ENCODE measurements at regions not wholly inside any gene's neighbourhood (a gene's known extent, or its start where the extent isn't known, plus 50 kb on each side); places are given as distances from the start of the nearest gene placed in this dataset.

GRCh38 chr1:79819140-79819539 is 812.6 kb upstream of the ADGRL4 start:
- Histone ChIP-seq H3K4me1 (ENCODE audit: control insufficient read depth, insufficient read depth, low read length) (peaks cover 10% of the 10 kb centered on the region), H3K9ac (ENCODE audit: low read length) (no peak overlapping the region), H3K36me3 (ENCODE audit: control insufficient read depth, insufficient read depth, low read length, severe bottlenecking) (no peaks in the 10 kb centered on the region), H3K9me3 (ENCODE audit: control insufficient read depth, low read length) (no peaks in the 10 kb centered on the region), H3K4me3 (ENCODE audit: low read length) (no peak overlapping the region), H3K27me3 (replicated peaks; ENCODE audit: control insufficient read depth, insufficient read depth, low read length) (no peaks in the 10 kb centered on the region)
- DNase-seq (ENCODE audit: low read depth) = no peak

GRCh38 chr1:79817031-79817560 is 810.6 kb upstream of the ADGRL4 start:
- H3K4me3 ChIP-seq (ENCODE audit: low read length) = no peak overlapping the region
- no peaks in the 10 kb centered on the region for H3K9me3 ChIP-seq (ENCODE audit: control insufficient read depth, low read length)
- no peaks in the 10 kb centered on the region for H3K27me3 ChIP-seq (replicated peaks; ENCODE audit: control insufficient read depth, insufficient read depth, low read length)
- H3K36me3 ChIP-seq (ENCODE audit: control insufficient read depth, insufficient read depth, low read length, severe bottlenecking) = no peaks in the 10 kb centered on the region
- peaks cover 10% of the 10 kb centered on the region for H3K4me1 ChIP-seq (ENCODE audit: control insufficient read depth, insufficient read depth, low read length)
- DNase-seq (ENCODE audit: low read depth) = no peak
- H3K9ac ChIP-seq (ENCODE audit: low read length) = no peak overlapping the region

DNA sequence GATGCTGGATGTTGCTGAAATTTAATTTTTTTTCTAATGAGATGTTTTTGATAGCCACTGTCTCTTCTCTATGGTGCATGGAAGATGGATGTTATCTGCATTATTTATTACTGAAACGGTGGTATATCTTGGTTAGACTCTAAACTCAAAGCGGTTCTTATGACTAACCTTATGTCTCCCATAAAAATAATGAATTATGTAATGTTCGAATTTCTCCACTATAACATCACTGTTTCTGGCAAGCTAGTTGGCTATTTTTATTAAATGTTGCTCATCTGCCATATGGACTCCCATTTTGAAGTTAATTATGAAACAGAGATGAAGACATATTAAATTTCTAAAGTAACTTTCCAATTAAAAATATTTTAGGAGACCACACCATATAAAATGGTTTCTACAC is 808.6 kb upstream of the ADGRL4 start:
- H3K9me3 ChIP-seq (ENCODE audit: control insufficient read depth, low read length) = no peaks in the 10 kb centered on the region
- H3K9ac ChIP-seq (ENCODE audit: low read length) = no peak overlapping the region
- no peak for DNase-seq (ENCODE audit: low read depth)
- peaks cover 18% of the 10 kb centered on the region for H3K4me1 ChIP-seq (ENCODE audit: control insufficient read depth, insufficient read depth, low read length)
- H3K36me3 ChIP-seq (ENCODE audit: control insufficient read depth, insufficient read depth, low read length, severe bottlenecking) = no peaks in the 10 kb centered on the region
- H3K27me3 ChIP-seq (replicated peaks; ENCODE audit: control insufficient read depth, insufficient read depth, low read length) = no peaks in the 10 kb centered on the region
- H3K4me3 ChIP-seq (ENCODE audit: low read length) = no peak overlapping the region

GRCh38 chr1:79811173-79811572 is 804.6 kb upstream of the ADGRL4 start:
- Histone ChIP-seq H3K9me3 (ENCODE audit: control insufficient read depth, low read length) (no peaks in the 10 kb centered on the region), H3K36me3 (ENCODE audit: control insufficient read depth, insufficient read depth, low read length, severe bottlenecking) (no peaks in the 10 kb centered on the region), H3K27me3 (replicated peaks; ENCODE audit: control insufficient read depth, insufficient read depth, low read length) (no peaks in the 10 kb centered on the region), H3K9ac (ENCODE audit: low read length) (no peak overlapping the region), H3K4me3 (ENCODE audit: low read length) (no peak overlapping the region), H3K4me1 (ENCODE audit: control insufficient read depth, insufficient read depth, low read length) (peaks cover 15% of the 10 kb centered on the region)
- DNase-seq (ENCODE audit: low read depth) = peak; percentile 25

- H3K4me1 ChIP-seq (ENCODE audit: control insufficient read depth, insufficient read depth, low read length) = peaks cover 10% of the 10 kb centered on the region
- no peak overlapping the region for H3K4me3 ChIP-seq (ENCODE audit: low read length)
- no peak overlapping the region for H3K9ac ChIP-seq (ENCODE audit: low read length)
- H3K9me3 ChIP-seq (ENCODE audit: control insufficient read depth, low read length) = no peaks in the 10 kb centered on the region
- no peaks in the 10 kb centered on the region for H3K27me3 ChIP-seq (replicated peaks; ENCODE audit: control insufficient read depth, insufficient read depth, low read length)
- H3K36me3 ChIP-seq (ENCODE audit: control insufficient read depth, insufficient read depth, low read length, severe bottlenecking) = no peaks in the 10 kb centered on the region
- DNase-seq (ENCODE audit: low read depth) = no peak
Observed at GRCh38 chr1:79808816-79809475, 802.4 kb upstream of the ADGRL4 start.

DNA sequence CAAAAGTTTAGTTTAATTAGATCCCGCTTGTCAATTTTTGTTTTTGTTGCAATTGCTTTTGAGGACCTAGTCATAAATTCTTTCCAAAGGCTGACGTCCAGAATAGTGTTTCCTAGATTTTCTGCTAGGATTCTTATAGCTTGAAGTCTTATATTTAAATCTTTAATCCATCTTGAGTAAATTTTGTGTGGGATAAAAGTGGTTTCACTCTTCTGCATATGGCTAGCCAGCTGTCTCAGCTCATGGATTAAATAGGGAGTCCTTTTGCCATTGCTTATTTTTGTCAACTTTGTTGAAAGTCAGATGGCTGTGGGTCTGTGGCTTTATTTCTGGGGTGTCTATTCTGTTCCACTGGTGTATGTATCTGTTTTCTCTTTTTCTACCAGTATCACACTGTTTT is 801.3 kb upstream of the ADGRL4 start:
- Histone ChIP-seq H3K9ac (ENCODE audit: low read length) (no peak overlapping the region), H3K9me3 (ENCODE audit: control insufficient read depth, low read length) (no peaks in the 10 kb centered on the region), H3K36me3 (ENCODE audit: control insufficient read depth, insufficient read depth, low read length, severe bottlenecking) (no peaks in the 10 kb centered on the region), H3K4me3 (ENCODE audit: low read length) (no peak overlapping the region), H3K4me1 (ENCODE audit: control insufficient read depth, insufficient read depth, low read length) (peaks cover 10% of the 10 kb centered on the region), H3K27me3 (replicated peaks; ENCODE audit: control insufficient read depth, insufficient read depth, low read length) (no peaks in the 10 kb centered on the region)
- no peak for DNase-seq (ENCODE audit: low read depth)

DNA sequence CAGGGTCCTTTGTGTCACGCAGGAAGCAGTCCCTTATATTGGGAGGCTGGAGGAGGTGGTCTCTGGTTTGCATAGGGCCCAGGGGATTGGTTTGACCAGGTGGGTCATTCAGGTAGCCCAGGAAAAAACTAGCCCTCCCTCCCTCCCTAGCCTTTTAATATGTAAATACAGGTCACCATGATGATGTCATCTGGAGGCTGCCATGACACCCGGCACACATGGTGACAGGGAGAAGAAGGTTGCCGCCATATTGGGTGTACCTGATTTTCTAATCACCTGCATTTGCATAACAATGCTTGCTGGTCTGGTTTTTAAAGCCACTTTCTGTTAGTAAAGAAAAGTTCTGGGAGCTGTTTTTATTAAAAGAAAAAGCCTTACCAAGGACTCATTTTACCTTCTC is 791.0 kb upstream of the ADGRL4 start:
- Histone ChIP-seq H3K4me3 (ENCODE audit: low read length) (no peak overlapping the region), H3K36me3 (ENCODE audit: control insufficient read depth, insufficient read depth, low read length, severe bottlenecking) (no peaks in the 10 kb centered on the region)
- DNase-seq (ENCODE audit: low read depth) = no peak

GRCh38 chr1:79796434-79796833 is 789.9 kb upstream of the ADGRL4 start:
- peaks cover 5% of the 10 kb centered on the region for H3K4me1 ChIP-seq (ENCODE audit: control insufficient read depth, insufficient read depth, low read length)
- H3K9me3 ChIP-seq (ENCODE audit: control insufficient read depth, low read length) = peaks cover 10% of the 10 kb centered on the region
- H3K36me3 ChIP-seq (ENCODE audit: control insufficient read depth, insufficient read depth, low read length, severe bottlenecking) = no peaks in the 10 kb centered on the region
- no peak overlapping the region for H3K4me3 ChIP-seq (ENCODE audit: low read length)
- no peaks in the 10 kb centered on the region for H3K27me3 ChIP-seq (replicated peaks; ENCODE audit: control insufficient read depth, insufficient read depth, low read length)
- no peak overlapping the region for H3K9ac ChIP-seq (ENCODE audit: low read length)
- DNase-seq (ENCODE audit: low read depth) = no peak

More for the DNA sequence above, 791.0 kb upstream of the ADGRL4 start:
- Histone ChIP-seq H3K27me3 (replicated peaks; ENCODE audit: control insufficient read depth, insufficient read depth, low read length) (no peaks in the 10 kb centered on the region), H3K4me1 (ENCODE audit: control insufficient read depth, insufficient read depth, low read length) (peaks cover under 1% of the 10 kb centered on the region), H3K9ac (ENCODE audit: low read length) (no peak overlapping the region), H3K9me3 (ENCODE audit: control insufficient read depth, low read length) (peaks cover 10% of the 10 kb centered on the region)

DNA sequence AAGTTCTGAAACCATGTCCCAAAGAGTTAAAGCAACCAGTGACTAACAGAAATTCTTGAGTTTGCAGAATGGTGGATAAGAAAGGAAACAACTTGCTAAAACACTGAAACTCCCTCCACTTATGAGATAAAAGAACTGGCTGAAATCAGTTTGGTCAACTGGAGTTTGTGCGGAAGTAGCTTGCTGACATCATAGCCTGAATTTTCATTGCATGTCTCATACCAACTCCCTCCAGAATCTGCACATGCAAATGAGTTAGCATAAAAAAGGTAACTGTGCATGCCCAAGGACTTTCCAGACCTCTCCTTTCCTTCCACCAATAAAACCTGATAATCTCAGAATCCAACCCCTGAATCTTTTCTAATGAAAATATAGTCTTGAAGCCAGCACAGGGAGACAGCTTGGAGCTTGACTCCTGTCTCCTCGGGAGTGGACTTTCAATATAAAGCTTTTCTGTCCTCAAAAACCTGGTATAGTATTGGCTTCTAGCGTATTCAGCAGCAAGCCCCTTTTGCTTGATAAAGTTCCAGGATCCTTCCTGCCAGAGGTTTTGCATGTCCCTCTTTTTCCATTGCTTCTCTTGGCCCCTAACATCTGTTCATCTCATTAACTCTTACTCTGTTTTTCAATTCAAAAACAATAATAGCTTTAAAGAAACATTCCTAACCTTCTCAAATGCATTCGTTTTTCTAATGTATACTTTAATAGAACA is 785.8 kb upstream of the ADGRL4 start:
- Histone ChIP-seq H3K27me3 (replicated peaks; ENCODE audit: control insufficient read depth, insufficient read depth, low read length) (no peaks in the 10 kb centered on the region), H3K9ac (ENCODE audit: low read length) (no peak overlapping the region), H3K36me3 (ENCODE audit: control insufficient read depth, insufficient read depth, low read length, severe bottlenecking) (no peaks in the 10 kb centered on the region), H3K9me3 (ENCODE audit: control insufficient read depth, low read length) (peaks cover 10% of the 10 kb centered on the region), H3K4me1 (ENCODE audit: control insufficient read depth, insufficient read depth, low read length) (peaks cover 9% of the 10 kb centered on the region), H3K4me3 (ENCODE audit: low read length) (no peak overlapping the region)
- DNase-seq (ENCODE audit: low read depth) = peak; percentile 12

DNA sequence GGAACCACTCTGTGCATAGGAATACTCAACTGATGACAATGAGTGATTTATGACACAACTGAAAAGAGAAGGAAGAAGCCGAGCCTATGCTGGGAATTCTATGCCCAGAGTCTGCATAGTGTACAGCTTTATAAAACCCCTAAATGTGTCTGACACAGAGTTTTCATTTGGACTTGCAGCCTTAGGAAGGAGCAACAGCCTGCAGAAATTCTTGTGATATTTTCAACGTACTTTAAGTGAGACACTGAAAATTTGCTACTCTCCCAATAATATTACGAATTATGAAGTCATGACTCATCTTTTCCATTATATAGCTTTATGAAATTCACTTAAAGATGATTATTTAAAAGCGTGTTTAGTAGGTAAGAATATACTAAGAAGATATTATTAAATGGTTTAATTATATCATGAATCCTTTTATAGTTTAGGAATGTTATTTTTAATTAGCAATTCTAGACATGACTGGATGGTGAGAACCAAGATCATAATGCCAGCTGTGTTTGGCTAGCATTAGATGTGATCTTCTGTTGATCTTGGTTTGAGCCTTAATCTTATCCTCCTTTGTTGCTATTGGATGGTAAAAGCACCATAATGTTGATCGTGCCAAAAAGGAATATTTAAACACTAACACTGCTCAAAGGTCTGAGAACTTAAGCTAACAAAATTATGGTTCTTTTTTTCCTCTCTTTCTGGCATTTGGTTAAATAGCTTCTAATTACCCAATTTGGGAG is 785.1 kb upstream of the ADGRL4 start:
- DNase-seq (ENCODE audit: low read depth) = peak; percentile 16
- H3K36me3 ChIP-seq (ENCODE audit: control insufficient read depth, insufficient read depth, low read length, severe bottlenecking) = no peaks in the 10 kb centered on the region
- H3K27me3 ChIP-seq (replicated peaks; ENCODE audit: control insufficient read depth, insufficient read depth, low read length) = no peaks in the 10 kb centered on the region

GRCh38 chr1:79790950-79791349 is 784.4 kb upstream of the ADGRL4 start:
- Histone ChIP-seq H3K36me3 (ENCODE audit: control insufficient read depth, insufficient read depth, low read length, severe bottlenecking) (no peaks in the 10 kb centered on the region), H3K4me1 (ENCODE audit: control insufficient read depth, insufficient read depth, low read length) (peaks cover 9% of the 10 kb centered on the region), H3K9ac (ENCODE audit: low read length) (no peak overlapping the region), H3K4me3 (ENCODE audit: low read length) (no peak overlapping the region), H3K27me3 (replicated peaks; ENCODE audit: control insufficient read depth, insufficient read depth, low read length) (no peaks in the 10 kb centered on the region), H3K9me3 (ENCODE audit: control insufficient read depth, low read length) (peaks cover 10% of the 10 kb centered on the region)
- no peak for DNase-seq (ENCODE audit: low read depth)

More for the DNA sequence above, 785.1 kb upstream of the ADGRL4 start:
- H3K4me3 ChIP-seq (ENCODE audit: low read length) = no peak overlapping the region
- peaks cover 9% of the 10 kb centered on the region for H3K4me1 ChIP-seq (ENCODE audit: control insufficient read depth, insufficient read depth, low read length)
- no peak overlapping the region for H3K9ac ChIP-seq (ENCODE audit: low read length)
- peaks cover 10% of the 10 kb centered on the region for H3K9me3 ChIP-seq (ENCODE audit: control insufficient read depth, low read length)

Measured in adipocyte (in vitro differentiated cells).